ENCODE measurements at regions not wholly inside any gene's neighbourhood (a gene's known extent, or its start where the extent isn't known, plus 50 kb on each side); places are given as distances from the start of the nearest gene placed in this dataset.

GRCh38 chr3:180352261-180352660 is 249.7 kb upstream of the TTC14 start:
- TF ChIP-seq EZH2 (IDR thresholded peaks at IDR 0.05; ENCODE audit: borderline replicate concordance, low read depth, low read length) (no peak), ETV6 (IDR thresholded peaks at IDR 0.05; ENCODE audit: borderline replicate concordance in 1 of 2, low read depth in 2 of 2, low read length in 1 of 2) (no peak), ETV6 (CRISPR knock-in tag; IDR thresholded peaks at IDR 0.05; ENCODE audit: borderline replicate concordance) (no peak), CTCF (IDR thresholded peaks at IDR 0.05 in 2 of 3, conservative IDR thresholded peaks at IDR 0.05 in 1 of 3; ENCODE audit: insufficient read depth in 2 of 3, low read depth in 1 of 3, low read length in 3 of 3) (no peak), STAT5B (CRISPR knock-in tag; IDR thresholded peaks at IDR 0.05) (no peak), ZNF511 (CRISPR knock-in tag; IDR thresholded peaks at IDR 0.05) (no peak), CEBPB (tag; IDR thresholded peaks at IDR 0.05) (no peak), ARID3A (IDR thresholded peaks at IDR 0.05; ENCODE audit: borderline replicate concordance, low read depth, low read length) (no peak), PKNOX1 (IDR thresholded peaks at IDR 0.05) (no peak), NR0B1 (IDR thresholded peaks at IDR 0.05; ENCODE audit: partially characterized antibody) (no peak)
